Activated CD4-positive, alpha-beta memory T cell treated with anti-CD3 and anti-CD28 coated beads for 36 hours (primary cell): ENCODE measurements at regions not wholly inside any gene's neighbourhood (a gene's known extent, or its start where the extent isn't known, plus 50 kb on each side); places are given as distances from the start of the nearest gene placed in this dataset.

Experiments used
- CTCF ChIA-PET: fragments of 350-600 bp; sonication (Branson Sonifier 250); formaldehyde crosslinking; loops from one replicate; lab custom pipeline; 2021; ENCODE audit warnings: antibody characterized with exemption, inconsistent platforms; lab: Charles Lee
- POLR2A ChIA-PET: fragments of 350-600 bp; sonication (Branson Sonifier 250); formaldehyde crosslinking; loops from one replicate; lab custom pipeline; 2021; ENCODE audit warnings: antibody characterized with exemption; lab: Charles Lee
- DNase-seq: peaks from one replicate; pipeline ENCODE4 v3.0.0-alpha.2; 2020
- H3K27ac Mint-ChIP-seq: one replicate; pipeline ENCODE4 v1.8.0; 2021; ENCODE audit warnings: mixed read lengths
- H3K27me3 Mint-ChIP-seq: one replicate; pipeline ENCODE4 v1.8.0; 2021; ENCODE audit warnings: mixed read lengths
- H3K36me3 Mint-ChIP-seq: one replicate; pipeline ENCODE4 v1.8.0; 2021; ENCODE audit warnings: mixed read lengths
- H3K4me1 Mint-ChIP-seq: one replicate; pipeline ENCODE4 v1.8.0; 2021; ENCODE audit warnings: low read depth, mixed read lengths
- H3K4me3 Mint-ChIP-seq: one replicate; pipeline ENCODE4 v1.8.0; 2021; ENCODE audit warnings: mild to moderate bottlenecking, mixed read lengths
- H3K9me3 Mint-ChIP-seq: one replicate; pipeline ENCODE4 v1.8.0; 2021; ENCODE audit warnings: mixed read lengths
- intact Hi-C: fragments of 100-400 bp; cut with micrococcal nuclease; formaldehyde crosslinking; loops from one replicate; pipeline ENCODE4 v1.15.1; 2023

GRCh38 chr3:182725372-182726251 is 67.7 kb upstream of the ATP11B start:
- H3K9me3 Mint-ChIP-seq = no peaks in the 10 kb centered on the region
- no peak overlapping the region for H3K27ac Mint-ChIP-seq
- CTCF ChIA-PET = interaction anchor here (5.8 kb wide), 1 partner anchor 14 kb away, joined by 42 read pairs; no protein-coding TSS in a partner anchor
- H3K36me3 Mint-ChIP-seq = no peaks in the 10 kb centered on the region
- intact Hi-C loops = no loop called here
- POLR2A ChIA-PET = no interaction called here
- no peak overlapping the region for H3K4me3 Mint-ChIP-seq
- H3K27me3 Mint-ChIP-seq = peaks cover 11% of the 10 kb centered on the region
- H3K4me1 Mint-ChIP-seq = peaks cover 8% of the 10 kb centered on the region
- DNase-seq = no peak

GRCh38 chr3:182726258-182727142 is 66.8 kb upstream of the ATP11B start:
- Mint-ChIP-seq H3K4me3 (no peak overlapping the region), H3K9me3 (no peaks in the 10 kb centered on the region), H3K27me3 (peaks cover 12% of the 10 kb centered on the region), H3K4me1 (peaks cover 8% of the 10 kb centered on the region), H3K27ac (no peak overlapping the region), H3K36me3 (no peaks in the 10 kb centered on the region)
- DNase-seq = no peak
- CTCF ChIA-PET = interaction anchor here (2.0 kb wide), 1 partner anchor 12 kb away, joined by 6 read pairs; no protein-coding TSS in a partner anchor
- intact Hi-C loops = no loop called here
- POLR2A ChIA-PET = no interaction called here

- CTCF ChIA-PET = interaction anchor here (2.0 kb wide), 1 partner anchor 14 kb away, joined by 6 read pairs; no protein-coding TSS in a partner anchor
- H3K9me3 Mint-ChIP-seq = no peaks in the 10 kb centered on the region
Observed at GRCh38 chr3:182728238-182728637, 65.1 kb upstream of the ATP11B start.

GRCh38 chr3:182729903-182730674 is 63.2 kb upstream of the ATP11B start:
- Mint-ChIP-seq H3K4me3 (no peak overlapping the region), H3K9me3 (no peaks in the 10 kb centered on the region), H3K36me3 (no peaks in the 10 kb centered on the region), H3K27ac (no peak overlapping the region), H3K27me3 (peaks cover 13% of the 10 kb centered on the region), H3K4me1 (peaks cover 8% of the 10 kb centered on the region)
- ChIA-PET POLR2A (no interaction called here), CTCF (interaction anchor here (0.7 kb wide), 1 partner anchor 21 kb away, joined by 3 read pairs; no protein-coding TSS in a partner anchor)
- DNase-seq = peak; percentile 23
- intact Hi-C loops = no loop called here

More at GRCh38 chr3:182728238-182728637, 65.1 kb upstream of the ATP11B start:
- Mint-ChIP-seq H3K4me1 (peaks cover 8% of the 10 kb centered on the region), H3K27me3 (peaks cover 12% of the 10 kb centered on the region), H3K27ac (no peak overlapping the region), H3K4me3 (no peak overlapping the region), H3K36me3 (no peaks in the 10 kb centered on the region)
- no peak for DNase-seq
- POLR2A ChIA-PET = no interaction called here
- intact Hi-C loops = no loop called here

GRCh38 chr3:182730675-182731042 is 62.6 kb upstream of the ATP11B start:
- no peak overlapping the region for H3K4me3 Mint-ChIP-seq
- POLR2A ChIA-PET = no interaction called here
- H3K4me1 Mint-ChIP-seq = peaks cover 8% of the 10 kb centered on the region
- CTCF ChIA-PET = interaction anchor here (0.7 kb wide), 1 partner anchor 22 kb away, joined by 3 read pairs; no protein-coding TSS in a partner anchor
- no peaks in the 10 kb centered on the region for H3K36me3 Mint-ChIP-seq
- intact Hi-C loops = no loop called here
- no peaks in the 10 kb centered on the region for H3K9me3 Mint-ChIP-seq
- H3K27me3 Mint-ChIP-seq = peaks cover 13% of the 10 kb centered on the region
- DNase-seq = no peak
- no peak overlapping the region for H3K27ac Mint-ChIP-seq

GRCh38 chr3:182731764-182732163 is 61.5 kb upstream of the ATP11B start:
- no peaks in the 10 kb centered on the region for H3K9me3 Mint-ChIP-seq
- H3K4me3 Mint-ChIP-seq = no peak overlapping the region
- no peak overlapping the region for H3K27ac Mint-ChIP-seq
- no peaks in the 10 kb centered on the region for H3K36me3 Mint-ChIP-seq
- no peak for DNase-seq
- CTCF ChIA-PET = no interaction called here
- H3K27me3 Mint-ChIP-seq = peaks cover 13% of the 10 kb centered on the region
- POLR2A ChIA-PET = no interaction called here
- intact Hi-C loops = no loop called here
- H3K4me1 Mint-ChIP-seq = peaks cover 8% of the 10 kb centered on the region

- ChIA-PET POLR2A (no interaction called here), CTCF (no interaction called here)
- DNase-seq = no peak
- peaks cover 8% of the 10 kb centered on the region for H3K4me1 Mint-ChIP-seq
- intact Hi-C loops = no loop called here
- peaks cover 13% of the 10 kb centered on the region for H3K27me3 Mint-ChIP-seq
- no peak overlapping the region for H3K27ac Mint-ChIP-seq
- H3K36me3 Mint-ChIP-seq = no peaks in the 10 kb centered on the region
- no peaks in the 10 kb centered on the region for H3K9me3 Mint-ChIP-seq
- no peak overlapping the region for H3K4me3 Mint-ChIP-seq
Observed at GRCh38 chr3:182732232-182733015, 60.9 kb upstream of the ATP11B start.

- Mint-ChIP-seq H3K4me1 (no peaks in the 10 kb centered on the region), H3K9me3 (no peaks in the 10 kb centered on the region), H3K4me3 (no peak overlapping the region), H3K36me3 (no peaks in the 10 kb centered on the region), H3K27me3 (peaks cover 4% of the 10 kb centered on the region), H3K27ac (no peak overlapping the region)
- intact Hi-C loops = loop anchor here (5.0 kb wide), 1 partner anchor 728 kb away; no protein-coding TSS in a partner anchor
- ChIA-PET POLR2A (no interaction called here), CTCF (interaction anchor here (1.2 kb wide), 1 partner anchor 21 kb away, joined by 4 read pairs; no protein-coding TSS in a partner anchor)
- no peak for DNase-seq
Observed at GRCh38 chr3:182735672-182736071, 57.6 kb upstream of the ATP11B start.

GRCh38 chr3:182737825-182738224 is 55.5 kb upstream of the ATP11B start:
- Mint-ChIP-seq H3K27ac (no peak overlapping the region), H3K9me3 (no peaks in the 10 kb centered on the region), H3K36me3 (no peaks in the 10 kb centered on the region), H3K4me1 (no peaks in the 10 kb centered on the region), H3K4me3 (no peak overlapping the region), H3K27me3 (peaks cover 7% of the 10 kb centered on the region)
- ChIA-PET CTCF (no interaction called here), POLR2A (no interaction called here)
- DNase-seq = no peak
- intact Hi-C loops = loop anchor here (5.0 kb wide), 1 partner anchor 731 kb away; no protein-coding TSS in a partner anchor

GRCh38 chr3:182738583-182739411 is 54.5 kb upstream of the ATP11B start:
- CTCF ChIA-PET = no interaction called here
- H3K27me3 Mint-ChIP-seq = peaks cover 7% of the 10 kb centered on the region
- intact Hi-C loops = loop anchor here (5.0 kb wide), 1 partner anchor 731 kb away; no protein-coding TSS in a partner anchor
- H3K36me3 Mint-ChIP-seq = no peaks in the 10 kb centered on the region
- H3K27ac Mint-ChIP-seq = no peak overlapping the region
- H3K4me1 Mint-ChIP-seq = no peaks in the 10 kb centered on the region
- H3K9me3 Mint-ChIP-seq = no peaks in the 10 kb centered on the region
- POLR2A ChIA-PET = no interaction called here
- H3K4me3 Mint-ChIP-seq = no peak overlapping the region
- DNase-seq = no peak
